Spleen (tissue), 11 donors: ENCODE measurements at regions not wholly inside any gene's neighbourhood (a gene's known extent, or its start where the extent isn't known, plus 50 kb on each side); places are given as distances from the start of the nearest gene placed in this dataset.

Experiments
- DNase-seq: peaks from one replicate; pipeline ENCODE4 v3.0.0-alpha.2; 2020
- H3K27ac ChIP-seq, 8 donors: fragments of 200-600 bp; sonication (generic) in 7 of 8; 1 replicate in 4 of 8; 2 replicates in 4 of 8; pipeline versions ENCODE4 v1.5.0 to v1.8.0; 2016 to 2021; ENCODE audit warnings: inconsistent platforms in 4 of 8, mild to moderate bottlenecking in 4 of 8, moderate library complexity in 1 of 8
- H3K27me3 ChIP-seq, 7 donors: fragments of 200-600 bp; sonication (generic) in 6 of 7; replicated peaks in 1 of 7; 1 replicate in 4 of 7; 2 replicates in 3 of 7; pipeline versions ENCODE4 v1.5.0 to v1.8.0; 2016 to 2021; ENCODE audit warnings: inconsistent platforms in 3 of 7, mild to moderate bottlenecking in 1 of 7
- H3K36me3 ChIP-seq, 6 donors: fragments of 200-600 bp; sonication (generic) in 5 of 6; 1 replicate in 4 of 6; 2 replicates in 2 of 6; pipeline versions ENCODE4 v1.5.0 to v1.8.0; 2016 to 2021; ENCODE audit warnings: inconsistent platforms in 2 of 6
- H3K4me1 ChIP-seq, 6 donors: fragments of 200-600 bp; sonication (generic) in 5 of 6; 1 replicate in 3 of 6; 2 replicates in 3 of 6; pipeline versions ENCODE4 v1.5.0 to v1.8.0; 2016 to 2021; ENCODE audit warnings: inconsistent platforms in 3 of 6
- H3K4me3 ChIP-seq, 8 donors: fragments of 200-600 bp; sonication (generic) in 7 of 8; 1 replicate in 4 of 8; 2 replicates in 4 of 8; pipeline versions ENCODE4 v1.5.0 to v1.8.0; 2016 to 2021; ENCODE audit warnings: inconsistent platforms in 4 of 8, mild to moderate bottlenecking in 4 of 8, moderate library complexity in 2 of 8
- H3K9me3 ChIP-seq, 8 donors: fragments of 200-600 bp; sonication (generic) in 7 of 8; 1 replicate in 4 of 8; 2 replicates in 4 of 8; pipeline versions ENCODE4 v1.5.0 to v1.8.0; 2016 to 2021; ENCODE audit warnings: inconsistent platforms in 4 of 8
- POLR2A ChIP-seq, 3 donors: fragments of 450-650 bp; IDR thresholded peaks; one replicate each; pipeline ENCODE4 v1.5.1; 2017; ENCODE audit warnings: antibody characterized with exemption in 3 of 3, mild to moderate bottlenecking in 1 of 3
- POLR2AphosphoS5 ChIP-seq, 3 donors: sonication (generic); formaldehyde crosslinking; IDR thresholded peaks; one replicate each; pipeline ENCODE4 v1.5.1; 2017; ENCODE audit warnings: antibody characterized with exemption in 3 of 3
- WGBS, 5 donors: extraction: QIAGEN DNeasy Blood & Tissue Kit in 3 of 5; methylation state at CpG; one replicate each; pipeline versions ENCODE4 v1.1.5 to v1.1.7; 2013 to 2018; 5-methylcytosine and 5-hydroxymethylcytosine counted together
- intact Hi-C: fragments of 100-400 bp; cut with DNase I; formaldehyde crosslinking; loops from one replicate; pipeline ENCODE4 v1.15.0; 2023; ENCODE audit warnings: low total_unique reads
- TF ChIP-seq, protein P1 (sequence below), 11 experiments: fragments of 200-600 bp in 7 of 11; fragments of 450-650 bp in 4 of 11; sonication (generic) in 4 of 11; IDR thresholded peaks in 8 of 11; conservative IDR thresholded peaks in 3 of 11; 1 replicate in 7 of 11; 2 replicates in 4 of 11; pipeline versions ENCODE4 v1.4.0 to v1.8.0; 2016 to 2021; ENCODE audit warnings: antibody characterized with exemption in 11 of 11, inconsistent platforms in 4 of 11, mild to moderate bottlenecking in 1 of 11
- donor health status: healthy with polysubstance abuse.
- donor health status: DM: no; HTN: no; CAD: no; lungs with moderate emphysema.
- donor health status: DM: no; HTN: no; CAD: no.
- donor health status: Bipolar disorder and iron deficiency.
- donor health status: healthy.
- donor health status: DM: no; HTN: no; CAD: no.
- donor health status: DM: yes; HTN: yes; CAD: no.

DNA sequence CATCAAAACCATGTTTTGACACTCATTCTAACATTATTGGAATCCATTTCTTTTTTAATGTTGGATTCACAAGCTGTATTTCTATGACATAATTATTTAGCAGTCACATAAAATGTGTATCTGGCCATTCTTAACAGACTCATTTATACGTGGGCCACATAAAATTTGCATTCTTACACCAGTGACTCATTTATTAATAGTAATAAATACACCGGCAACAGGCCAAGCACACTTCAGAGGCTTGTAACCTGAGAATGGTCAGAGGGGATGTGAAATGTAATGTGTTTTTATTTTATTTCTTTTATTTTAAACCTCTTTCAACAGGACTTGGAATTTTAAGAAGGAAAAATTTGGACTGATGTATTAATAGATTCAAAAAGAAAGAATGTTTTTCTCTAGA, 384.9 kb upstream of the RARB start:
- TF ChIP-seq POLR2AphosphoS5 (IDR thresholded peaks at IDR 0.05) (no peak), POLR2A (IDR thresholded peaks at IDR 0.05) (no peak)
- TF ChIP-seq, protein P1, sequence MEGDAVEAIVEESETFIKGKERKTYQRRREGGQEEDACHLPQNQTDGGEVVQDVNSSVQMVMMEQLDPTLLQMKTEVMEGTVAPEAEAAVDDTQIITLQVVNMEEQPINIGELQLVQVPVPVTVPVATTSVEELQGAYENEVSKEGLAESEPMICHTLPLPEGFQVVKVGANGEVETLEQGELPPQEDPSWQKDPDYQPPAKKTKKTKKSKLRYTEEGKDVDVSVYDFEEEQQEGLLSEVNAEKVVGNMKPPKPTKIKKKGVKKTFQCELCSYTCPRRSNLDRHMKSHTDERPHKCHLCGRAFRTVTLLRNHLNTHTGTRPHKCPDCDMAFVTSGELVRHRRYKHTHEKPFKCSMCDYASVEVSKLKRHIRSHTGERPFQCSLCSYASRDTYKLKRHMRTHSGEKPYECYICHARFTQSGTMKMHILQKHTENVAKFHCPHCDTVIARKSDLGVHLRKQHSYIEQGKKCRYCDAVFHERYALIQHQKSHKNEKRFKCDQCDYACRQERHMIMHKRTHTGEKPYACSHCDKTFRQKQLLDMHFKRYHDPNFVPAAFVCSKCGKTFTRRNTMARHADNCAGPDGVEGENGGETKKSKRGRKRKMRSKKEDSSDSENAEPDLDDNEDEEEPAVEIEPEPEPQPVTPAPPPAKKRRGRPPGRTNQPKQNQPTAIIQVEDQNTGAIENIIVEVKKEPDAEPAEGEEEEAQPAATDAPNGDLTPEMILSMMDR (IDR thresholded peaks at IDR 0.05 in 8 of 11, conservative IDR thresholded peaks at IDR 0.05 in 3 of 11): no peak
- Histone ChIP-seq H3K27ac (no peak overlapping the region), H3K36me3 (no peaks in the 10 kb centered on the region), H3K27me3 (no peaks in the 10 kb centered on the region), H3K9me3 (peaks cover 0 to 3% (median 0%) of the 10 kb centered on the region in 8 donors), H3K4me3 (no peak overlapping the region), H3K4me1 (no peaks in the 10 kb centered on the region)
- intact Hi-C loops: no loop called here
- WGBS, 5 donors: 73 to 85% (median 83%) methylated on average over 2 of the region's 2 CpGs
- no peak for DNase-seq

DNA sequence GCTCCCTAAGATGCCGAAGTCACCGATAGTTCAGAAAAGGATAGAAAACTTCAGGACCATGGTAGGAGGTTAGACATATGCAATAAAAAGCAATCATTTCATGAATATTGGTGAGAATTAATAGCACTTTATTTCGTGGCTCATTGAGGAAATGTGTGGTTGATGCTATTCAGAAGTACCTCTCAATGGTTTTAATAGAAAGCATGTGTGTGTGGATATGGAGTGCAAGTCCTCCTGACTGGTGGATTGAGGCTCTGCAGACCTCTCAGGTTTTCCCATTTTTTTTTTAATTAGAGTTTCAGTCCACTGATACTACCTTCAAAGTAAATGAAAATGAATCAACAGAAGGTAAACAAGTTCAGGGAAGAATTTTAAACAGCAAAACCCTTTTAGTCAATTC, 384.3 kb upstream of the RARB start:
- Histone ChIP-seq H3K36me3 (no peaks in the 10 kb centered on the region), H3K27me3 (no peaks in the 10 kb centered on the region), H3K27ac (no peak overlapping the region), H3K4me1 (no peaks in the 10 kb centered on the region), H3K9me3 (peaks cover 0 to 3% (median 0%) of the 10 kb centered on the region in 8 donors), H3K4me3 (no peak overlapping the region)
- intact Hi-C loops: no loop called here
- 73 to 79% (median 74%) methylated on average over 3 of the region's 3 CpGs for WGBS, 5 donors
- no peak for TF ChIP-seq POLR2AphosphoS5 (IDR thresholded peaks at IDR 0.05)
- TF ChIP-seq, protein P1 (IDR thresholded peaks at IDR 0.05 in 8 of 11, conservative IDR thresholded peaks at IDR 0.05 in 3 of 11): no peak
- no peak for TF ChIP-seq POLR2A (IDR thresholded peaks at IDR 0.05)
- no peak for DNase-seq

DNA sequence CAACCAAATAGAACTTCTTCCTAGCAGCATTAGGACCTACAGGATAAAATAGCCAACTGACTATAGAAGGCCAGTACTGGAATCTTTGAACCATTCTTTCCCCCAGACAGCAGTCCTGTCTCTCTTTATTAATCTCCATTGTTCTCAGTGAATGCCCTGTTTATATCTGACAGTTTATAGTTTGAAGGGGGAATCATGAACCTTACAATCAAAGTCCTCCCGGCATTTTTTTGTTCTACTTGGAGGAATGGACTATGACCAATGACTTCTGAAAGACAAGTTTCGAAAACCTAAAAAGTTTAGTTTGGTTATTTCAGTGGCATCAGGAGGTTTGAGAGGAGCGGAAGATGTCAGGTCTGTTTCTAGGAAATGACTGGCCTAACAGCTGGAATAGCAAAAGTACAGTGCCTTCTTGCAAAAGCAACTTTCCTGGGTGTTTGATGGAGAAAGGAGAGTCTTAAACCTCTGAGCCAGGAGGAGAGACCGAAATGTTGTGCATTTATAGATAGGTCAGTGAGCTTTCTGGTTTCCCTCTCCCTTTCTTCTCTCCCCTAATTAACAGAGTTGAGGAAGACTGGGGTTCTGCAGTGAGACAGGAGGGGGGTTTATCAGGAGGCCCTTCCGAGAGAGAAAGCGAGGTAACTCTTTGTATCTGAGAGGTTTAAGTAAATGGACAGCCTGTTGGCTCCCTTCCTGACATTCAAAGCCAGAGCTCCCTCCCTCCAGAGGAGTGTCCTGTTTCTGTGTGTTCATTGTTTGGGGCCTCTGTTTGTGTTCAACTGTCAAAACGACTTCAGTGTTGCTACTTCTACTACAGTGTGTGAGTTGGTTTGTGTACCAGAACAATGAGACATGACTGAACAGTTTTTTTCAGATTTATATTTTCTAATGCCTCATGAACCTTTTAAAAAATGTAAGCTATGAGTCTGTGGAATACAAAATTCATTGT, 383.0 kb upstream of the RARB start:
- H3K27me3 ChIP-seq: no peaks in the 10 kb centered on the region
- no peaks in the 10 kb centered on the region for H3K36me3 ChIP-seq
- intact Hi-C loops: no loop called here
- no peak for TF ChIP-seq POLR2A (IDR thresholded peaks at IDR 0.05)
- no peak for TF ChIP-seq POLR2AphosphoS5 (IDR thresholded peaks at IDR 0.05)
- TF ChIP-seq, protein P1 (IDR thresholded peaks at IDR 0.05 in 8 of 11, conservative IDR thresholded peaks at IDR 0.05 in 3 of 11): no peak
- WGBS, 5 donors: 71 to 80% (median 74%) methylated on average over 7 of the region's 7 CpGs
- peaks cover 0 to 3% (median 0%) of the 10 kb centered on the region in 8 donors for H3K9me3 ChIP-seq
- no peak for DNase-seq
- no peak overlapping the region for H3K4me3 ChIP-seq
- H3K4me1 ChIP-seq: no peaks in the 10 kb centered on the region
- no peak overlapping the region for H3K27ac ChIP-seq
